Forelimb muscle (tissue), 1 donor: ENCODE measurements at regions not wholly inside any gene's neighbourhood (a gene's known extent, or its start where the extent isn't known, plus 50 kb on each side); places are given as distances from the start of the nearest gene placed in this dataset.

ENCODE experiments used
- DNase-seq: peaks from one replicate; pipeline ENCODE4 v3.0.0-alpha.2; 2013; ENCODE audit warnings: low read depth

DNA sequence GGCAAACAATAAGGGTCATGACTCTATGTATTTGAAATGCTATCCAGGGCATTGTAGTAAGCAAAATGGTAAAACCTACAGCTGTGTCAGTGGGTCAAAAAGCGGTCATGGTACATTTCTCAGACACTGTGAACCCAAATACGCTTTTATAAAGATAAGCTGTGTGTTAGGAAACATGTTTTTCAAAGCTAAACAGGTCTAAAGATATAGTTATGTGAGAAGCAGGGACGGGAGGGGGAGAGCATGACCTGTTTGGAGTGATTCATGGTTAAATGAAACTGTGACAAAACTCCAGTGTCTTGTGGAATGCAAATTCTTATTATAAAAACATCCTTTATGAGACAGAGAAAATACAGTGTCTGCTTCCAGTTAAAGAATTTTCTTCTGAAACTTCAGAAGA, 205.4 kb upstream of the BMP2 start:
- DNase-seq = no peak

DNA sequence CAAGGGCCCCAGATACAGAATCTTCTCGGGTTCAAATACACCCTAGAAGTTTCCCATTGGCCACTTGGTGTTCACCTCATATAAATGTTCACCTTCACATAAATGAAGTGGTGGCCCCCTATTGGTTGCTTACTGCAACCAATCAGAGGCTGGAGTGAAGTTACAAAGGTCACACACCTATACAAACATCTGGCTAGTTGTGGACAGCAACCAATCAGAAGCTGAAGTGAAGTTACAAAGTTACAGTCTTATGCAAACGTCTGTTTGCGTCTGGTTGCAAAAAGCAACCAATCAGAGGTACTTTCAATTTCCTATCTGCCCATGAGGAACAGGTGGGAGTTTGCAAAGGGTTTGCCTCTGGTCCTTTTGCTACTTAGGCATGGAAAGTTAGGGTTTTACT, 206.5 kb upstream of the BMP2 start:
- DNase-seq = no peak

DNA sequence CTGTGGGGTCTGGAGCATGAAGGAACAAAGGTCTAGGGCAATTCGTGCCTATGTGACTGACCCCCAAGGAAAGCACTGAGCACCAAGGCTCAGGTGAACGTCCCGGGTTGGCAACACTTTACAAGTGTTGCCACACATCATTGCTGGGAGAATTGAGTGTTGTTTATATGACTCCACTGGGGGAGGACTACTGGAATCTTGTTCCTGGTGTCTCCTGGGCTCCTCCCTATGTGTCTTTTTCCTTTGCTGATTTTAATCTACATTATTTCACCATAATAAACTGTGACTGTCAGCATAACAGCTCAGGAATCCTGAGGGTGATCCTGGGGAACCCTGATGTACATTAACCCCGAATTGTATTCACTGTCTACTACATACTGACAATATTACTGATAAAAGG, 207.7 kb upstream of the BMP2 start:
- DNase-seq = no peak

DNA sequence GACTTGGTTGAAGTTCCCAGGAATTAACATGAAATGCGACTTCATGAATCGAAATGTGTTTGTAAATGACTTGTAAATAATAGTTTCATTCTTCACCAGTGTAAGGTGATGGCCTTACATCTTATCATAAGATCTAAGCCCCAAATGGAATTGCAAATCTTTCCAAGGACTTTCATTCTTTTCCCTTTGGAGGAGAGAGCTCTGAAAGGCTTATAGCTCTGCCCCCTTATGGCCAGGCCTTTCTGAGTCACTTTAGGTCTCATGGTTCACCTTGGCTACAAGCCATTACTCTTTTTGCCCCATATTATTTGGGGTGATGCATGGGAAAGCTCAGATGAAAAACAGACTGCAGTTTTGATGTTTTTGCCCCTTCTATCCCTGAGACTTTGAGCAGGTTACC, 209.1 kb upstream of the BMP2 start:
- no peak for DNase-seq

DNA sequence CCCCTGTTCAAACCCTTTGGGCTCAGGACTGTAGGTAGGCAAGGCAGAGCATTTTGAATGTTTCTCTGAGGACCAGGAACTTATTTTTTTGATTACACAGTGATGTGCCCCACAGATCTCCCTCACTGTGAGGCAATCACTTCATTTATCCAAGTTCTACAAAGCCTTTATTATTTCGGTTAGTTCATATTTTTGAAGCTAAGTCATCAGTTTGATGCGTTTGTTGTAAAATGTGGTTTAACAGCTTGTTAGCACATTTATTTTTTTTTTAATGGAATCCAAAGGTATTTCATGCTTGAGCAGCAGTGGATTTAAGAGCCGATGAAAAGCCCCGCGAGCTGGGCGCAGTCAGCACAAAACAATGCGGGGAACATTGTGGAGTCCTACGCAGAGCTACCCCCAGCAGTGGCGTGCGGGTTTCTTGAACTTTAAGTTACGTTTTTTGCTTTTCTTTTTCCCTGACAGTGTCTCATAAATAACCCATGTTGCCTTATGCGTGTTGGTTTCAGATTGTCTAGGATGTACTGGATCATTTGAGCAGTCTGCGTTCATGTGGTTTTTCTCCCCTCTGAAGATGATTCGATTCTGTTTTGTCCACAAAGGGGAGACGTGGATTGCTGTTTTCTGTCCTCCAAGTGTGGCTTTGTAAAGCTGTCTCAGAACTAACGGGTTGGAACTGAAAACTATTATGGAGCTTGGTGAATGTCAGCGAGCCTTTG, 233.6 kb upstream of the BMP2 start:
- no peak for DNase-seq

DNA sequence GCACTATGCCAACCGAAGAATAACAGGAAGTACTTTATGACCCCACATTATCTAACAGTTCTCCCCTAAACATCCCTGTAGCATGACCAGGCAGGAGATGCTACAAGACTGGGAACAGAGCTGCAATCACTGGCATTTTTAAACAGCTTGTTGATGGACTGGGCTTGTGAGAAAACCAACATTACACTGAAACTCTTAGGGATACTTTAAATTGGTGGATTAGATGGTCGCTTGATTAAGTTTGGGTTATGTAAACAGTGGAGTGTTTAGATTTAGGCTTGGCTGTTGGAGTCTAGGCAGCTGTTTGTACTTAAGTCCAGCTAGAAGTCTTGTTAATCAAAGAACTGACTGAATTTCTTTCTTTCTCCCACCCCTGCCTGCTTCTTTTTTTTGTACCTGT, 234.1 kb upstream of the BMP2 start:
- DNase-seq = no peak

DNA sequence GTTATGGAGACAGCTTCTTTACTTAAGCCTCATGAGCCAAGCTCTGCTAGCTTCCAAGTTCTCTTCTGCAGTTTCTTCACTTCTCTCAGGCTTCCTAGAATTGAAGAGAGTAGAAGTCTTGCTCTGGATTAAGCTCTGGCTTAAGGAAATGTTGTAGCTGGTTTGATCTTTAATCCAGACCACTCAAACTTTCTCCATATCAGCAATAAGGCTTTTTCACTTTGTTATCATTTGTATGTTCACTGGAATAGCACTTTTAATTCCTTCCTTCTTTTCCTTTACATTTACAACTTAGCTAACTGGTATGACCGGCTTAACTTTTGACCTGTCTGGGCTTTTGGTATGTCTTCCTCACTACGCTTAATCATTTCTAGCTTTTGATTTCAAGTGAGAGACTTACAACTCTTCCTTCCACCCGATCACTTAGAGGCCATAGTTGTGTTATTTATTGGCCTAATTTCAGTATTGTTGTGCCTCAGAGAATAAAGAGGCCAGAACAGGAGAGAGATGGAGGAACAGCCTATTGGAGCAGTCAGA, 236.6 kb upstream of the BMP2 start:
- no peak for DNase-seq

DNA sequence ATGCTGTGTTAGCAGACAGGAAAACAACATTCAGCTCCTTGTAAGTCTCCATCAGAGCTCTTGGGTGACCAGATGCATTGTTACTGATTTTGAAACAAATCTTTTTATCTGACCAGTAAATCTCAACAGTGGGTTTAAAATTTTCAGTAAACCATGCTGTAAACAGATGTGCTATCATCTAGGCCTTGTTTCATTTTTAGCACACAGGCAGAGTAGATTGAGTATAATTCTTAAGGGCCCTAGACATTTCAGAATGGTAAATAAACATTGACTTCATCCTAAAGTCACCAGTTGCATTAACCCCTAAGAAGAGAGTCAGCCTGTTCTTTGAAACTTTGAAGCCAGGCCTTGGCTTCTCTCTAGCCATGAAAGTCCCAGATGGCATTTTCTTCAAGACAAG, 237.2 kb upstream of the BMP2 start:
- no peak for DNase-seq

DNA sequence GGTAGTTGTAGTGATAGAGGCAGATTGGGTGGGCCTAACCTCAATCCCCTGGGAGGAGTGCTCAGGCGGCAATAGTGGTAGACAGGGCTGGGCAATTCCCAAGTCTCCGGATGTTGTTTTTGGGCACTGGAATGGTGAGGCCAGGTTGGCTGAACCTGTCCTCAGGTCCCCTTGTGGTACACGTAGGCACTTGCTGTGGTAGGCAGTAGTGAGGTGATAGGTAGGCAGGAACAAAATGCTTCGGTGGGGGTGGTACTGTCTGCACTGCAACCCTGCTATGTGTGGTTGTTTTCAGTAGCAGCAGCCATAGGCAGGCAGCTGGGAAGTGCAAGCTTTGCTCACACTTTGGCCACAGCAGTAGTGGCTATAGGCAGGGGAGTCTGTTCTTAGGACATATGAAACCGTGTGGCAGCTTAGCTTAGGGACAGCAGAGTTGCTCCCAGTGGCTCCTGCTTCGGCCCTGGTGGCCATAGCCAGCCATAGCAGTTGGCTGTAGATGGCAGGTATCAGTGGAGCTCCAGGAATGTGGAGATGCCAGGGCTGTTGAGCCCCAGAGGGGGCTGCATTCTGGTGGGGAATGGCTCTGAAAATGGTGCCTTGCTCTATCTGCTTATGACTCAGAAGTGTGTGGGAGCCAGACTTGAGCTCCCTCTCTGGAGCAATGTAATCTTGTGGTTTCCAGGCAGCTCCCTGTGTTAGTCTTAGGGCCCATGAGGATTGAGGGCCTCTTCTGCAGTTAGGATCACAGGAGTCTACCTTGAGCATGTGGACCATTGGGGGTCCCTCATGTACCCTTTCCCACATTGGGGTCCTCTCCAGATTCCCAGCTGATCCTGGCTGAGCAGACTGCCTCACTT, 241.8 kb upstream of the BMP2 start:
- DNase-seq = no peak

DNA sequence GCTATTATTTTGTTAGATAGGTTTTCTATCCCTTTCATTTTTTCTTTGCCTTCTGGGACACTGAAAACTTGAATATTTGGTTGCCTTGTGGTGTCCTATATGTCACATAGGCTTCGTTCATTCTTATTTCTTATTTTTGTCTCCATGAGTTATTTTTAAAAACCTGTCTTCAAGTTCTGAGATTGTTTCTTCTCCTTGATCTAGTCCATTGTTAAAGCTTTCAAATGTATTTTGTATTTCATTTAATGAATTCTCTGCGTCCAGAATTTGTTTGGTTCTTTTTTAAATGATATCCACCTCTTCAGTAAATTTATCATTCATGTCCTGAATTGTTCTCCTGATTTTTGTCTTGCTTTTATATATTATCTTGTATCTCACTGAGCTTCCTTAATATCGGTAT, 243.2 kb upstream of the BMP2 start:
- DNase-seq = no peak

DNA sequence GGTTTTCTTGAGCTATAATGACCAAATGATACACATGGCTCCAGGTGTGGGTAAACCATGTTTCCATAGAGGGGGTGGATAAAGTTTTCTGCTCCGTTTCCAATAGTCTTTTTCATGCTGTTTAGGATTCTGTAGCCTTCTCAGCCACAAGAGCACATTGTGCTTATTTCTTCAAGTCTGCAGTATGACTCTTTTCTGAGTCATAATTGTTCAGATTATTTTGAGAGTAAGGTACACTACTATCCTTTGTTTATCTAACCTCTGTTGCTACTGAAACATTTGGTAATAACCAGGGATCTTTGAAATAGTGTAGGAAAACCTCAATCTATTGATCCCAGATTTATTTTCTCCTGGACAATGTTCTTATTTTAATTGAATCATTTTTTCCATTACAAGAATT, 247.9 kb upstream of the BMP2 start:
- DNase-seq = no peak

DNA sequence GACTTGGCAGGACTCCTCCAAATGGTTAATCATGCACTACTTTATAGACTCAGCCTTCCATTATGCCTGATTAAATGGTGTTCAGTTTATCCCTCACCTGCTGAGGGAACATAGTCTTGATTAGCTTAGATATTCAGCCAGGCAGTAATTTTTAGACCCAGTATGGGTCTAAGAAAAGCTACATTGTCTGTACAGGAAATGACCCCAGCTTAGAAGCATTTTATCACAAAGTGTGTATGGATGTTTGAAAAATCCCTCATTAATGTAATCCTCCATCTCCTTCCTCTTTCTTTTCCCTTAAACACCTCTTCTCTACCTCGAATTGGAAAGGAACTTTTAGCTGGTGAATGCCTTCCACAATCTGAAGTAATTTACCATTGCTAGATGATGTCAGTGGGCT, 252.2 kb upstream of the BMP2 start:
- no peak for DNase-seq

DNA sequence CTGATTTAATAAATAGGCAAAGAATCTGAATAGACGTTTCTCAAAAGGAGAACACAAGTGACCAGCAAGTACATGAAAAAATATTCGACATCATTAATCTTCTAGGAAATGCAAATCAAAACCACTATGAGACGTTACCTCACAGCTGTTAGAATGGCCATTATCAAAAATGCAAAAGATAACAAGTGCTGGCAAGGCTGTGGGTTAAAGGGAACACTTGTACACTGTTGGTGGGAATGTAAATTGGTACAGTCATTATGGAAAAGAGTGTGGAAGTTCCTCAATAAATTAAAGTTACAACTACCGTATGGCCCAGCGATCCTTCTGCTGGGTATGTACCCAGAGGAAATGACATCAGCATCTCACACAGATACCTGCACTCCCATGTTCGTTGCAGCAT, 253.9 kb upstream of the BMP2 start:
- no peak for DNase-seq

DNA sequence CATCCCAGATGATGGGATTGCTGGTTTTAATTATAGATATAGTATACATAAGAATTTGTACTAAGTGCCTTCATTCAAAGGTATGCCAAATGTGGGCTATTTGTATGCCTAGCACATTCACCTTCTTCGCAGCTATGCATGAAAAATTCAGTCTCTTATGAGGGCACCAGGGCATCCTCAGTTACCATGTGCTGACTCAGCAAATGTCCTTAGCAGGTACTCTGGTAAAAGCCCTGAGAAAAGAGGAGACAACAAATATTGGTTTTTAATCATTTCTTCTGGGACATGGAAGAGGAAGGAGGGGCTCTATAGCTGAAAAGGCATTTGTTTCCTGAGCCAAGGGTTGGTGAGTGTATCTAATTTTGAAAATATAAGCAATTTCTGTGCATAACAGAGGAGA, 258.1 kb upstream of the BMP2 start:
- DNase-seq = no peak

DNA sequence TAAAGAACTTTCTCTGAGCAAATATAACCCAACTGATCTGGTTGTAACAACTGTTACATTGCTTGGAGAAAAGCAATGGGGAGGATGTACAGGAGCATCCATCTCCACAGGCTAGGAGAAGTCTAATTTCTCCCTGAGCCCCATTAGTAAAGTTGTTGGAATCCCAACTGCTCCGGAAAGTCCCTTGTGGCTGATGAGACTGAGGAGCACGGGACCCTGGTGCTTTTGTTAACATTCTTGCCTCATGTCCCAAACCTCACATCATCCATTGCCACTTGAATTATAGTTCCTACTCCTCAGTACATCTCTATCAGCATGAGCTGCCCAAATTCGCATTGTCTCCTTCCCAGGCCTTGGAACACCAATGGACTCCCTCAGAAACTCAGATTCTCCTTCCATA, 260.6 kb upstream of the BMP2 start:
- DNase-seq = no peak

DNA sequence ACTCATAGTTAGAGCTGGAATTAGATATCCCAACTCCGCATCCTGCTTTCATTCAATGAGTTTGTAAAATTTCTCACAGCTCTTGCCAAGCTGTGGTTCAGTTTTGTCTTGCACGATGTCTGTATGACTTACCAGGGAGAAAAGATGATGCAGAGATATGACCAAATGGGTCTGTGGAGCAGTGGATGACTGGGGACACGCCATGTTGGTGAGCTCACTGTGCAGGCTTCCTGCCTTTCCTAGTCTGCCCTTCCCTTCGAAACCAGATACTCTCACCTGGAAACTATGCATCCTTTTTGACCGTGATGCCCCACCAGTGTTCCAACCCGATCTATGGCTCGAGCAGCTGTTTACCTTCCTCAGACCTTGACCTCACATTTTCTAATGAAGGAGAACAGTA, 262.7 kb upstream of the BMP2 start:
- DNase-seq = no peak

DNA sequence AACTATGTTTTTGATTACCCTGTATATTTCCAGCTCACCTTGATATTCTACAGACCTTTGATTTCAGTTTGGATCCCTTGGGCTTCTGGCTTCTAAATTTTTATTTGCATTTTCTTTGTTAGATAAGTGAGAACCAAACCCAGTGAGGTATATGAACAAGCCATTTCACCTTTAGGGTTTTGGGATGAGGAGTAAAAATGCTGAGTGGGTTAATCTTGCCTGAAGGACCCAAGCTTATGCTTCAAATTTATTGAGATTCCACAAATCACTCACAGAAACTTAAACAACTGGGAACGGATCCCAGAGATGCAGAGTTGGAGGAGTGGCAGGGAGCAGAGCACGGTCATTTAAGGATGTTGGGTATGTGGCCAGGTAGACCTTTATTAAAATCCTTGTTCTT, 263.3 kb upstream of the BMP2 start:
- DNase-seq = no peak

DNA sequence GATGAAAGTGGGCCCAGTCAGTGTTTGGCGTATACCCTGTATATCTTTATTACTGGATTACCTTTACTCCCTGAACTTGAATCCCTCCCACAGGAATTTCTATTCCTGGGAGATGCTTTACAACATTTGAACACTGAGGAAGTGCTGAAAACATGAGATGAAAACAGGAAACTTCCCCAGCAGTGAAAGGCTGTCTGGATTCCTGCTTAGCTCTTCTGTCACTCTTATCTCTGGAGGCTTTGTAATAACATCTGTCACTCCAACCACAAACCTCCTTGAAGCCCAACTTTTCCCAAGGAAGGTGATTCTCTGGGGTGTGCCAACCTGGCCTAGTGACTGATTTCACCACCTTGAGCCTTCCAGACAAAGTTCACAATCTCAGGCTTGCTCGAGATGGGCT, 264.5 kb upstream of the BMP2 start:
- DNase-seq = no peak

DNA sequence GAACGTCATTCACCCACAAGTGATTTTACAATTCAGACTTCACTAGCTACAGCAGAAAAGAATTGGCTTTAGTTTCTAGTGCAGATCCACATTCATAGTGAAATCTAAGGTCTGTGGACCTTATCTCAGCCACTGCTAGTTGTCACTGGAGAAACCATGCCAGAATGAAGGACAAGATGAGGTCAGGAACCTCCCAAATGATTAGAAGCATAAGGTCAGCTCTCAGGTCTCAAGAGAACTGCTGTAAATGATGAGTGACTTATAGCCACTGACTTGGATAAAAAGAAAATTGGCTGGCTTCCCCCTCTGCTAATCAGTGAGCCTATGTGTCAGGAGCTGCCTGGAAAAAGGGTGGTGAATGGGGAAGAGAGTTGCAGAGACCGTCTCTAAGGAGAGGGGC, 265.3 kb upstream of the BMP2 start:
- DNase-seq = no peak

DNA sequence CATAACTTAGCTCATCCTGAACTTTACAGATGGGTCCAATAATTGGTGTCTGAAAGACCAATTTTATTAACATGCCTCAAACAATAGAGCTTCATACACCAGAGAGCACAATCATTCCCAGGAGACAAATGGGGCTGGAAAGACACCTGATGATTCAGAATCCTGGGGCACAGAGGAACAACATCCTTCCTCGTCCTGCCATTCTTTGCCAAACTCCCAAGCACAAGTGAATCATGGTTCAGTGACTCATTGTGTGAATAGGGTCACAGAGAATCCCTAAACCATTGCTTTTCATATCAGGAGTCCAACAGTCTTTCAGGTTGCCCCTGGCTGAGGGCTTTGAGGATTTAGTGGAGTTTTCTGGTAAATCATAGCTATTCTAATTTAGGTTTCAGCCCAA, 266.4 kb upstream of the BMP2 start:
- DNase-seq = no peak

DNA sequence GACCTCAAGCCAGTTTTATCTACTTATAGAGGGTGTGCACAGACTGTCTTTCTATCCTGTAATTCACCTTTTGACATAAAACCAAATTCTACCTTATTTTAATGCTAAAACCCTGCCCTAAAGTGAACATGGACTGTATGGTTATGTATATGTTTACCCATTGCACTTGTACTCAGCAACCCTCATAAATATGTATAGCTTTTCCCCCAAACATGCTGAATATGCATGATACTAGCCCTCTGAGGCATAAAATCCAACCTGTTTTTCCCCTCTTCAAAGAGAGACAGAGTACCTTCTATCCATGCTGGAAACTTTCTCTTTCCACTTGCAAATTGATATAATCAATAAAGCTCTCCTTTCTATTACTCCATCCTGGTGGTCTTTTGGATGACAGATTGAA, 267.9 kb upstream of the BMP2 start:
- DNase-seq = no peak

DNA sequence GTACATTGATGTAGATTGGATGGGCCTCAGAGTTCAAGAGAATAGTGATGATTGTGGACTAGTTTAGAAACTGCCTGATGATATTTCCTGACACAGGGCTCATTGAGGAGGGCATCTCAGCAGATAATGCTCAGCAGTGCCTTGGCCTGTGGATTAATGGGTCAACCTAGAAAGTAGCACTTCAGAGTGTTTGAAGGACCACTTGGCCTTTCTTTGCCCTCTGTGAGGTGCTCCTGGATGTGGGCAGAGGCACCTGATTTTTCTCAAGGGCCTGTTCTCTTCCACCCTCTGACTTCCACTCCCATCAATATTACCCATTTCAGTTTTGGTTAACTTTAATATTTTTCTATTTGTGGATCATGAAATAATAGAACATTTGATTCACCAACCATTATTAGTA, 270.6 kb upstream of the BMP2 start:
- DNase-seq = no peak

DNA sequence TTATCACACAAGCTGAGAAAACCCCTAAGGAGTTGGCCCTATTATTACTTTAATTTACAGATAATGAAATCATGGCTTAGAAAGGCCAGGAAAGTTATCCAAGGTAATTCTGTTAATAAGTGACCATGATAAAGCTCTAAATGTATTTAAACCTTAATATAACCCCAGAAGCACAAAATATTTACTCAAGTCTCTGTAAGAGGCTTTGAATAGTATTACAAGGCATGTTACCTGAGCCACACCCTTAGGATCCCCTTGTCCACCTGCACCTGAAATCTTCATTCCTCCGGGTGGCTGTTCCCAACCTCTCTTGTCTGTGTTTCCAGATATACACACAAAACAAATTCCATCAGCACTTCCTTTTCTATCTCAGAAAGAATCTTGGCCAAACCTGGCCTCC, 271.6 kb upstream of the BMP2 start:
- no peak for DNase-seq
